ENCODE measurements at regions not wholly inside any gene's neighbourhood (a gene's known extent, or its start where the extent isn't known, plus 50 kb on each side); places are given as distances from the start of the nearest gene placed in this dataset.

DNA sequence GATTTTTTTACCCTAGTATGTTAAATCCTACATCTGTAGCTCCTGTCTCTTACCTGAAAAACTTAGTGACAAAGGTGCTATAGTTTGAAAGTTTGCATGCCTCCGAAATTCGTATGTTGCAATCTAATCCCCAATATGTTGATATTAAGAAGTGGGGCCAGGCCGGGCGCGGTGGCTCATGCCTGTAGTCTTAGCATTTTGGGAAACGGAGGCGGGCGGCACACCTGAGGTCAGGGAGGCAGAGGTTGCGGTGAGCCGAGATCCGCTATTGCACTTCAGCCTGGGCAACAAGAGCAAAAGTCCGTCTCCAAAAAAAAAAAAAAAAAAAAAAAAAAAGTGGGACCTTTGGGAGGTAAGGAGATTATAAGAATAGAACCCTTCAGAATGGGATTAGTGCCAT, 471.3 kb upstream of the TECRL start:
- Histone ChIP-seq H3K36me3 (no peaks in the 10 kb centered on the region), H3K27me3 (no peaks in the 10 kb centered on the region), H3K4me3 (ENCODE audit: low read depth, low read length) (no peak overlapping the region), H3K4me1 (no peaks in the 10 kb centered on the region), H3K9me3 (no peaks in the 10 kb centered on the region)
- DNase-seq: no peak
- no peak for TF ChIP-seq CTCF (IDR thresholded peaks at IDR 0.05; ENCODE audit: low read depth, low read length)

DNA sequence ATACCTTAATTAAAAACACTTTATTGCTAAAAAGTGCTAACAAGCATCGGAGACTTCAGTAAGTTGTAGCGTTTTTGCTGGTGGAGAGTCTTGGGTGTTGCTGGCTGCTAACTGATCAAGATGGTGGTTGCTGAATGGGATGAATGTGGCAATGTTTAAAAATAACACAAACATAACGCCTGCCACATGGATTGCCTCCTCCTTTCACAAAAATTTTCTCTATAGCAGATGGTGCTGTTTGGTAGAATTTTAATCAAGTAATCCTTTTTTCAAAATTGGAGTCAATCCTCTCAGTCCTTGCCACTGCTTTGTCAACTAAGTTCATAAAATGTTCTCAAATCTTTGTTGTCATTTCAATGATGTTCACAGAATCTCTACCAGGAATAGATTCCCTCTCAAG, 466.8 kb upstream of the TECRL start:
- no peaks in the 10 kb centered on the region for H3K4me1 ChIP-seq
- H3K9me3 ChIP-seq: no peaks in the 10 kb centered on the region
- DNase-seq: no peak
- H3K36me3 ChIP-seq: no peaks in the 10 kb centered on the region
- TF ChIP-seq CTCF (IDR thresholded peaks at IDR 0.05; ENCODE audit: low read depth, low read length): no peak
- no peaks in the 10 kb centered on the region for H3K27me3 ChIP-seq
- H3K4me3 ChIP-seq (ENCODE audit: low read depth, low read length): no peak overlapping the region

GRCh38 chr4:64870558-64870957, 461.3 kb upstream of the TECRL start:
- H3K36me3 ChIP-seq: no peaks in the 10 kb centered on the region
- no peak for DNase-seq
- no peaks in the 10 kb centered on the region for H3K27me3 ChIP-seq
- H3K4me3 ChIP-seq (ENCODE audit: low read depth, low read length): no peak overlapping the region
- no peaks in the 10 kb centered on the region for H3K9me3 ChIP-seq
- TF ChIP-seq CTCF (IDR thresholded peaks at IDR 0.05; ENCODE audit: low read depth, low read length): no peak
- H3K4me1 ChIP-seq: no peaks in the 10 kb centered on the region

- Histone ChIP-seq H3K4me1 (no peaks in the 10 kb centered on the region), H3K36me3 (no peaks in the 10 kb centered on the region), H3K9me3 (no peaks in the 10 kb centered on the region), H3K27me3 (no peaks in the 10 kb centered on the region), H3K4me3 (ENCODE audit: low read depth, low read length) (no peak overlapping the region)
- TF ChIP-seq CTCF (IDR thresholded peaks at IDR 0.05; ENCODE audit: low read depth, low read length): no peak
- no peak for DNase-seq
These were observed 448.6 kb upstream of the TECRL start for GRCh38 chr4:64857815-64858214.

DNA sequence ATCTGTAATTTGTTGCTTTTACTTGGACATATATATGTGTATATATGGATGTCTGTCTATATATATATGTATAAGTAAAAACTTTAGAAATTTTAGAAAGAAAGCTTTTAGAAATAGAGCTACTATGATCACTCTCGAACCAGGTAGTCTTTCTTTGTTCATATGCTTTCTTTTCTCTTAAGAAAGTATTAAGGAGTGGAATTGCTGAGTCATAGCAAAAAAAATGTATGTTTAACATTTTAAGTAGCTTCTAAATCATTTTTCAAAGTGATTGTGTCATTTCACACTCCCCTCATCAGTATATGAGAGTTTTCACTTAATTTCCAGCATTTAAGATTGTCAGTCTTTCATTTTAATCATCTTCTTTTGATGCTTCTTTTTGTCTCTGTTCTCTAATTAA, 447.9 kb upstream of the TECRL start:
- Histone ChIP-seq H3K4me1 (no peaks in the 10 kb centered on the region), H3K4me3 (ENCODE audit: low read depth, low read length) (no peak overlapping the region), H3K36me3 (no peaks in the 10 kb centered on the region), H3K27me3 (no peaks in the 10 kb centered on the region), H3K9me3 (no peaks in the 10 kb centered on the region)
- no peak for TF ChIP-seq CTCF (IDR thresholded peaks at IDR 0.05; ENCODE audit: low read depth, low read length)
- DNase-seq: no peak

GRCh38 chr4:64846417-64846816, 437.2 kb upstream of the TECRL start:
- H3K9me3 ChIP-seq: no peaks in the 10 kb centered on the region
- H3K4me3 ChIP-seq (ENCODE audit: low read depth, low read length): no peak overlapping the region
- no peak for TF ChIP-seq CTCF (IDR thresholded peaks at IDR 0.05; ENCODE audit: low read depth, low read length)
- DNase-seq: no peak
- H3K4me1 ChIP-seq: no peaks in the 10 kb centered on the region
- H3K36me3 ChIP-seq: no peaks in the 10 kb centered on the region
- H3K27me3 ChIP-seq: no peaks in the 10 kb centered on the region
